Astrocyte of the spinal cord (primary cell): ENCODE measurements at regions not wholly inside any gene's neighbourhood (a gene's known extent, or its start where the extent isn't known, plus 50 kb on each side); places are given as distances from the start of the nearest gene placed in this dataset.

Experiments used
- DNase-seq: peaks from one replicate; pipeline ENCODE4 v3.0.0; 2011; ENCODE audit warnings: low read depth, low spot score
- H3K4me3 ChIP-seq: 2 replicates; pipeline ENCODE4 v1.5.1; 2011; ENCODE audit warnings: low read depth, mild to moderate bottlenecking, low read length, moderate library complexity
- CTCF ChIP-seq: IDR thresholded peaks from 2 replicates; pipeline ENCODE4 v1.5.1; 2012; ENCODE audit warnings: low read depth, mild to moderate bottlenecking, low read length, inconsistent platforms
- in situ Hi-C: cut with HindIII; loops from 2 replicates; pipeline ENCODE4 v1.10.0; 2017; ENCODE audit warnings: low sequenced_read_pairs

- DNase-seq: no peak
- H3K4me3 ChIP-seq: no peak overlapping the region
- TF ChIP-seq CTCF: no peak
- in situ Hi-C loops: no loop called here
Measured at GRCh38 chr12:88932457-88932856, 352.2 kb upstream of the KITLG start.

- no peak for DNase-seq
- TF ChIP-seq CTCF: no peak
- in situ Hi-C loops: no loop called here
- no peak overlapping the region for H3K4me3 ChIP-seq
Measured at GRCh38 chr12:88931598-88931997, 351.3 kb upstream of the KITLG start.

- in situ Hi-C loops: no loop called here
- no peak overlapping the region for H3K4me3 ChIP-seq
- no peak for DNase-seq
- no peak for TF ChIP-seq CTCF
Measured at GRCh38 chr12:88925454-88925853, 345.2 kb upstream of the KITLG start.

GRCh38 chr12:88924162-88924561, 343.9 kb upstream of the KITLG start:
- no peak for DNase-seq
- H3K4me3 ChIP-seq: no peak overlapping the region
- in situ Hi-C loops: no loop called here
- no peak for TF ChIP-seq CTCF

GRCh38 chr12:88923631-88924030, 343.4 kb upstream of the KITLG start:
- DNase-seq: no peak
- in situ Hi-C loops: no loop called here
- H3K4me3 ChIP-seq: no peak overlapping the region
- no peak for TF ChIP-seq CTCF

- H3K4me3 ChIP-seq: no peak overlapping the region
- DNase-seq: no peak
- in situ Hi-C loops: no loop called here
- TF ChIP-seq CTCF: no peak
Measured at GRCh38 chr12:88922816-88923215, 342.5 kb upstream of the KITLG start.
